22Rv1 (cell line): ENCODE measurements at regions not wholly inside any gene's neighbourhood (a gene's known extent, or its start where the extent isn't known, plus 50 kb on each side); places are given as distances from the start of the nearest gene placed in this dataset.

Experiments
- CTCF ChIP-seq: fragments of 450-650 bp; IDR thresholded peaks from 2 replicates; pipeline ENCODE4 v1.5.1; 2017; ENCODE audit warnings: mild to moderate bottlenecking
- ZFX ChIP-seq: fragments of 450-650 bp; IDR thresholded peaks from 2 replicates; pipeline ENCODE4 v1.6.1; 2017; ENCODE audit warnings: antibody characterized with exemption, borderline replicate concordance

- TF ChIP-seq CTCF (no peak), ZFX (no peak)
Measured at GRCh38 chr4:10184501-10184938, 67.9 kb upstream of the WDR1 start.
